Astrocyte (in vitro differentiated cells and primary cell): ENCODE measurements at regions not wholly inside any gene's neighbourhood (a gene's known extent, or its start where the extent isn't known, plus 50 kb on each side); places are given as distances from the start of the nearest gene placed in this dataset.
A peak's percentile ranks its signal among the peaks of the same experiment; 100 is the strongest.

ENCODE experiments used
- DNase-seq: peaks from one replicate; pipeline ENCODE4 v3.0.0-alpha.2; 2010; ENCODE audit warnings: low read depth
- FAIRE-seq: peaks from 2 replicates; lab custom pipeline; 2011; peaks lifted over from hg19 to GRCh38; lab: Jason Lieb, UNC
- H2AFZ ChIP-seq: 2 replicates; pipeline ENCODE4 v1.6.0; 2012; ENCODE audit warnings: low read depth, low read length, inconsistent platforms
- H3K27ac ChIP-seq: 2 replicates; pipeline ENCODE4 v1.5.1; 2011; ENCODE audit warnings: low read depth, low read length, inconsistent platforms
- H3K27me3 ChIP-seq: 2 replicates; pipeline ENCODE4 v1.6.0; 2011; ENCODE audit warnings: low read length, inconsistent platforms; ENCODE audit not compliant: insufficient read depth
- H3K36me3 ChIP-seq: 2 replicates; pipeline ENCODE4 v1.5.1; 2011; ENCODE audit warnings: low read length, inconsistent platforms; ENCODE audit not compliant: insufficient read depth
- H3K4me1 ChIP-seq: 2 replicates; pipeline ENCODE4 v1.5.1; 2011; ENCODE audit warnings: low read length, inconsistent platforms; ENCODE audit not compliant: insufficient read depth
- H3K4me2 ChIP-seq: 2 replicates; pipeline ENCODE4 v1.6.0; 2012; ENCODE audit warnings: low read length, inconsistent platforms
- H3K4me3 ChIP-seq: 2 replicates; pipeline ENCODE4 v1.5.1; 2011; ENCODE audit warnings: low read depth, mild to moderate bottlenecking, low read length, inconsistent platforms; ENCODE audit not compliant: insufficient read depth
- H3K79me2 ChIP-seq: 2 replicates; pipeline ENCODE4 v1.6.0; 2012; ENCODE audit warnings: mild to moderate bottlenecking, low read length, inconsistent platforms; ENCODE audit not compliant: insufficient read depth
- H3K9ac ChIP-seq: 2 replicates; pipeline ENCODE4 v1.6.0; 2012; ENCODE audit warnings: mild to moderate bottlenecking, low read length, inconsistent platforms
- H3K9me3 ChIP-seq: 2 replicates; pipeline ENCODE4 v1.5.1; 2012; ENCODE audit warnings: low read depth, mild to moderate bottlenecking, low read length, inconsistent platforms; ENCODE audit not compliant: insufficient read depth
- H4K20me1 ChIP-seq: 2 replicates; pipeline ENCODE4 v1.6.0; 2012; ENCODE audit warnings: low read length, inconsistent platforms; ENCODE audit not compliant: insufficient read depth
- H3K27ac Mint-ChIP-seq: one replicate; pipeline ENCODE4 v1.8.0; 2021; ENCODE audit warnings: mild to moderate bottlenecking, mixed read lengths; ENCODE audit not compliant: unreplicated experiment
- H3K27me3 Mint-ChIP-seq: one replicate; pipeline ENCODE4 v1.8.0; 2021; ENCODE audit warnings: low read depth, mixed read lengths; ENCODE audit not compliant: unreplicated experiment
- H3K36me3 Mint-ChIP-seq: one replicate; pipeline ENCODE4 v1.8.0; 2021; ENCODE audit warnings: low read depth, mixed read lengths; ENCODE audit not compliant: unreplicated experiment
- H3K4me1 Mint-ChIP-seq: one replicate; pipeline ENCODE4 v1.8.0; 2021; ENCODE audit warnings: low read depth, mixed read lengths; ENCODE audit not compliant: unreplicated experiment
- H3K4me3 Mint-ChIP-seq: one replicate; pipeline ENCODE4 v1.8.0; 2021; ENCODE audit warnings: mild to moderate bottlenecking, moderate library complexity, mixed read lengths; ENCODE audit not compliant: unreplicated experiment
- H3K9me3 Mint-ChIP-seq: one replicate; pipeline ENCODE4 v1.8.0; 2021; ENCODE audit warnings: mild to moderate bottlenecking, mixed read lengths; ENCODE audit not compliant: unreplicated experiment
- CTCF ChIP-seq: IDR thresholded peaks from 2 replicates; pipeline ENCODE4 v1.5.1; 2011; ENCODE audit warnings: low read depth, mild to moderate bottlenecking, inconsistent platforms, low read length, moderate library complexity; ENCODE audit not compliant: insufficient read depth
- EZH2 ChIP-seq: IDR thresholded peaks from 2 replicates; pipeline ENCODE4 v1.6.1; 2012; ENCODE audit warnings: mild to moderate bottlenecking, low read length, inconsistent platforms; ENCODE audit not compliant: insufficient read depth

GRCh38 chr10:2081501-2081900 is 344.2 kb upstream of the ADARB2 start:
- no peaks in the 10 kb centered on the region for H3K36me3 ChIP-seq
- no peaks in the 10 kb centered on the region for H3K9me3 ChIP-seq
- no peaks in the 10 kb centered on the region for H3K27me3 ChIP-seq
- H3K4me3 ChIP-seq: no peak overlapping the region
- Mint-ChIP-seq H3K4me1 (peaks cover 11% of the 10 kb centered on the region), H3K36me3 (no peaks in the 10 kb centered on the region), H3K27me3 (peaks cover 3% of the 10 kb centered on the region), H3K9me3 (no peaks in the 10 kb centered on the region), H3K27ac (no peak overlapping the region), H3K4me3 (no peak overlapping the region)
- FAIRE-seq (no peak), DNase-seq (no peak)
- no peaks in the 10 kb centered on the region for H3K4me1 ChIP-seq
- TF ChIP-seq CTCF (no peak), EZH2 (no peak)
- H4K20me1 ChIP-seq: no peaks in the 10 kb centered on the region
- H3K27ac ChIP-seq: no peak overlapping the region
- H3K79me2 ChIP-seq: no peaks in the 10 kb centered on the region
- H3K4me2 ChIP-seq: no peak overlapping the region
- H3K9ac ChIP-seq: no peak overlapping the region
- no peak overlapping the region for H2AFZ ChIP-seq

GRCh38 chr10:2079603-2080078 is 342.3 kb upstream of the ADARB2 start:
- no peak for TF ChIP-seq CTCF
- TF ChIP-seq EZH2: no peak
- Mint-ChIP-seq H3K9me3 (no peaks in the 10 kb centered on the region), H3K27me3 (peaks cover 3% of the 10 kb centered on the region), H3K4me3 (no peak overlapping the region), H3K27ac (no peak overlapping the region), H3K4me1 (peaks cover 11% of the 10 kb centered on the region), H3K36me3 (no peaks in the 10 kb centered on the region)
- Histone ChIP-seq H3K4me2 (no peak overlapping the region), H3K9ac (no peak overlapping the region), H3K27me3 (no peaks in the 10 kb centered on the region), H3K4me1 (no peaks in the 10 kb centered on the region), H4K20me1 (no peaks in the 10 kb centered on the region), H3K36me3 (no peaks in the 10 kb centered on the region), H3K4me3 (no peak overlapping the region), H3K79me2 (no peaks in the 10 kb centered on the region), H2AFZ (no peak overlapping the region), H3K27ac (no peak overlapping the region), H3K9me3 (peaks cover 3% of the 10 kb centered on the region)
- FAIRE-seq (no peak), DNase-seq (no peak)

- peak overlapping the region; percentile 6 for H3K27ac Mint-ChIP-seq
- no peak overlapping the region for H3K4me3 ChIP-seq
- H3K4me2 ChIP-seq: no peak overlapping the region
- no peaks in the 10 kb centered on the region for H3K36me3 ChIP-seq
- H3K27me3 ChIP-seq: no peaks in the 10 kb centered on the region
- H3K27me3 Mint-ChIP-seq: no peaks in the 10 kb centered on the region
- H3K9me3 ChIP-seq: peaks cover 3% of the 10 kb centered on the region
- no peaks in the 10 kb centered on the region for H3K4me1 ChIP-seq
- H3K27ac ChIP-seq: no peak overlapping the region
- H3K9me3 Mint-ChIP-seq: no peaks in the 10 kb centered on the region
- no peak overlapping the region for H3K9ac ChIP-seq
- H3K4me1 Mint-ChIP-seq: peaks cover 11% of the 10 kb centered on the region
- no peak overlapping the region for H3K4me3 Mint-ChIP-seq
- no peaks in the 10 kb centered on the region for H3K36me3 Mint-ChIP-seq
- FAIRE-seq (no peak), DNase-seq (no peak)
- no peaks in the 10 kb centered on the region for H4K20me1 ChIP-seq
- no peaks in the 10 kb centered on the region for H3K79me2 ChIP-seq
- TF ChIP-seq CTCF (no peak), EZH2 (no peak)
- H2AFZ ChIP-seq: no peak overlapping the region
These were observed 339.9 kb upstream of the ADARB2 start for GRCh38 chr10:2077231-2077630.
